IMR-90 (cell line): ENCODE measurements at regions not wholly inside any gene's neighbourhood (a gene's known extent, or its start where the extent isn't known, plus 50 kb on each side); places are given as distances from the start of the nearest gene placed in this dataset.

Source experiments
- ATAC-seq: fragments of 200-7000 bp; cut with Tn5 transposase; 2 replicates; pipeline ENCODE4 v1.9.1; 2020; ENCODE audit warnings: low read depth, mild to moderate bottlenecking, moderate library complexity
- BruUV-seq: library from RNA; stranded (reverse); fragments of 400-500 nt; replicated peaks from 2 replicates; lab custom pipeline; 2021; lab: Mats Ljungman, UMichigan
- CTCF ChIA-PET: fragments of 300-600 bp; formaldehyde crosslinking; extraction: SDS; loops from one replicate; lab custom pipeline; 2021; ENCODE audit warnings: antibody characterized with exemption; lab: Yijun Ruan, JAX
- POLR2A ChIA-PET: fragments of 300-600 bp; sonication (Branson Sonifier 250); formaldehyde crosslinking; loops from one replicate; lab custom pipeline; 2022; ENCODE audit warnings: antibody characterized with exemption; ENCODE audit not compliant: unreplicated experiment; lab: Charles Lee
- DNase-seq: peaks from one replicate; pipeline ENCODE4 v3.0.0; 2013
- H2AFZ ChIP-seq: replicated peaks from 2 replicates; pipeline ENCODE3; 2013; ENCODE audit warnings: low read length, mild to moderate bottlenecking; ENCODE audit not compliant: poor library complexity
- H2AK5ac ChIP-seq: 2 replicates; pipeline ENCODE4 v1.6.1; 2013; ENCODE audit warnings: low read depth, low read length, inconsistent platforms
- H2AK9ac ChIP-seq: replicated peaks from 2 replicates; pipeline ENCODE3; 2013; ENCODE audit warnings: mild to moderate bottlenecking, low read depth, low read length, moderate library complexity; ENCODE audit not compliant: poor library complexity
- H2BK120ac ChIP-seq: 2 replicates; pipeline ENCODE4 v1.6.1; 2013; ENCODE audit warnings: low read depth, low read length, inconsistent platforms
- H2BK15ac ChIP-seq: 3 replicates; pipeline ENCODE4 v1.6.1; 2013; ENCODE audit warnings: low read depth, low read length, inconsistent platforms
- H2BK20ac ChIP-seq: 2 replicates; pipeline ENCODE4 v1.6.1; 2013; ENCODE audit warnings: low read depth, mild to moderate bottlenecking, inconsistent platforms, low read length, moderate library complexity
- H2BK5ac ChIP-seq: 2 replicates; pipeline ENCODE4 v1.6.1; 2013; ENCODE audit warnings: mild to moderate bottlenecking, low read depth, low read length, inconsistent platforms; ENCODE audit not compliant: poor library complexity, severe bottlenecking
- H3K14ac ChIP-seq: replicated peaks from 2 replicates; pipeline ENCODE4 v1.6.1; 2013; ENCODE audit warnings: low read depth, low read length, inconsistent platforms
- H3K18ac ChIP-seq: 2 replicates; pipeline ENCODE4 v1.6.1; 2013; ENCODE audit warnings: low read depth, low read length, control low read depth
- H3K23ac ChIP-seq: 2 replicates; pipeline ENCODE4 v1.6.1; 2013; ENCODE audit warnings: low read depth, low read length, inconsistent platforms
- H3K27ac ChIP-seq: 2 replicates; pipeline ENCODE4 v1.5.1; 2013; ENCODE audit warnings: mild to moderate bottlenecking, control low read depth, low read length; ENCODE audit not compliant: insufficient read depth
- H3K27me3 ChIP-seq: 2 replicates; pipeline ENCODE4 v1.6.1; 2013; ENCODE audit warnings: low read length; ENCODE audit not compliant: control insufficient read depth, insufficient read depth
- H3K36me3 ChIP-seq: 2 replicates; pipeline ENCODE4 v1.6.1; 2013; ENCODE audit warnings: low read length, mixed read lengths; ENCODE audit not compliant: control insufficient read depth, insufficient read depth
- H3K4ac ChIP-seq: 2 replicates; pipeline ENCODE4 v1.6.1; 2013; ENCODE audit warnings: low read depth, low read length, inconsistent platforms
- H3K4me1 ChIP-seq: 2 replicates; pipeline ENCODE4 v1.6.1; 2013; ENCODE audit warnings: low read length, mixed read lengths; ENCODE audit not compliant: control insufficient read depth, insufficient read depth
- H3K4me2 ChIP-seq: 2 replicates; pipeline ENCODE4 v1.6.1; 2013; ENCODE audit warnings: low read depth, mild to moderate bottlenecking, control low read depth, low read length, moderate library complexity
- H3K4me3 ChIP-seq: 2 replicates; pipeline ENCODE4 v1.5.1; 2013; ENCODE audit warnings: low read depth, mild to moderate bottlenecking, control low read depth, low read length, moderate library complexity; ENCODE audit not compliant: insufficient read depth
- H3K56ac ChIP-seq: 2 replicates; pipeline ENCODE4 v1.6.1; 2013; ENCODE audit warnings: low read length, inconsistent platforms; ENCODE audit not compliant: insufficient read depth; ENCODE audit errors: extremely low read depth
- H3K79me1 ChIP-seq, 2 experiments: 2 replicates each; pipeline ENCODE4 v1.6.1; 2013; ENCODE audit warnings: low read length in 2 of 2, inconsistent platforms in 1 of 2, low read depth in 1 of 2
- H3K9ac ChIP-seq: 2 replicates; pipeline ENCODE4 v1.6.1; 2013; ENCODE audit warnings: low read depth, low read length, control low read depth
- H3K9me1 ChIP-seq: 2 replicates; pipeline ENCODE4 v1.6.1; 2013; ENCODE audit warnings: low read length, inconsistent platforms; ENCODE audit not compliant: insufficient read depth
- H3K9me3 ChIP-seq: 2 replicates; pipeline ENCODE4 v1.6.1; 2013; ENCODE audit warnings: low read length; ENCODE audit not compliant: control insufficient read depth, insufficient read depth
- H4K20me1 ChIP-seq: 2 replicates; pipeline ENCODE4 v1.6.1; 2013; ENCODE audit warnings: low read length, inconsistent platforms; ENCODE audit not compliant: insufficient read depth
- H4K5ac ChIP-seq: 2 replicates; pipeline ENCODE4 v1.6.1; 2013; ENCODE audit warnings: mild to moderate bottlenecking, low read depth, low read length, control low read depth
- H4K8ac ChIP-seq, 2 experiments: 2 replicates each; pipeline ENCODE4 v1.6.1; 2013; ENCODE audit warnings: low read depth in 2 of 2, low read length in 2 of 2, control low read depth in 1 of 2, inconsistent platforms in 1 of 2
- H4K91ac ChIP-seq: 2 replicates; pipeline ENCODE4 v1.6.1; 2013; ENCODE audit warnings: low read depth, low read length, inconsistent platforms; ENCODE audit not compliant: insufficient read depth
- CEBPB ChIP-seq: IDR thresholded peaks from 2 replicates; pipeline ENCODE4 v1.6.1; 2012; ENCODE audit warnings: low read depth, low read length, improper control_type of control experiment
- FOS ChIP-seq: fragments of 150-350 bp; IDR thresholded peaks from 2 replicates; pipeline ENCODE4 v1.6.1; 2016; ENCODE audit warnings: low read depth, low read length
- MAFK ChIP-seq: IDR thresholded peaks from 2 replicates; pipeline ENCODE4 v1.6.1; 2012; ENCODE audit warnings: low read depth, low read length, improper control_type of control experiment
- MXI1 ChIP-seq: IDR thresholded peaks from 2 replicates; pipeline ENCODE4 v1.6.1; 2012; ENCODE audit warnings: low read depth, mild to moderate bottlenecking, low read length, moderate library complexity, borderline replicate concordance
- POLR2A ChIP-seq: IDR thresholded peaks from 2 replicates; pipeline ENCODE4 v1.6.1; 2012; ENCODE audit warnings: mild to moderate bottlenecking, low read depth, low read length
- RAD21 ChIP-seq: IDR thresholded peaks from 2 replicates; pipeline ENCODE4 v1.6.1; 2012; ENCODE audit warnings: low read length, improper control_type of control experiment
- RCOR1 ChIP-seq: IDR thresholded peaks from 2 replicates; pipeline ENCODE4 v1.6.1; 2012; ENCODE audit warnings: mild to moderate bottlenecking, low read length, improper control_type of control experiment; ENCODE audit not compliant: insufficient replicate concordance
- SMC3 ChIP-seq: fragments of 150-350 bp; IDR thresholded peaks from 2 replicates; pipeline ENCODE4 v1.6.1; 2016; ENCODE audit warnings: low read depth, mild to moderate bottlenecking, antibody characterized with exemption, low read length, moderate library complexity
- WGBS, 2 experiments: methylation state at CpG; one replicate each; pipeline versions ENCODE4 v1.1.5 to v1.1.7; 2013; ENCODE audit warnings: missing lambda C conversion rate in 2 of 2; ENCODE audit not compliant: insufficient read length in 1 of 2; ENCODE audit errors: extremely low coverage in 2 of 2; 5-methylcytosine and 5-hydroxymethylcytosine counted together
- dilution Hi-C: fragments of 300-500 bp; cut with HindIII; formaldehyde crosslinking; loops from one replicate; pipeline ENCODE4 v1.14.3; 2018; ENCODE audit warnings: low sequenced_read_pairs; ENCODE audit not compliant: unreplicated experiment
- in situ Hi-C: fragments of 300-500 bp; cut with MboI; formaldehyde crosslinking; loops from 3 replicates; pipeline ENCODE4 v1.14.3; 2019; ENCODE audit warnings: low sequenced_read_pairs, inconsistent platforms, mixed read lengths
- intact Hi-C: fragments of 100-400 bp; cut with micrococcal nuclease; formaldehyde crosslinking; loops from 2 replicates; pipeline ENCODE4 v1.10.0; 2022
- TF ChIP-seq, protein P1 (sequence below): conservative IDR thresholded peaks from 2 replicates; pipeline ENCODE4 v1.5.1; 2012; ENCODE audit warnings: mild to moderate bottlenecking, low read depth, low read length, improper control_type of control experiment

DNA sequence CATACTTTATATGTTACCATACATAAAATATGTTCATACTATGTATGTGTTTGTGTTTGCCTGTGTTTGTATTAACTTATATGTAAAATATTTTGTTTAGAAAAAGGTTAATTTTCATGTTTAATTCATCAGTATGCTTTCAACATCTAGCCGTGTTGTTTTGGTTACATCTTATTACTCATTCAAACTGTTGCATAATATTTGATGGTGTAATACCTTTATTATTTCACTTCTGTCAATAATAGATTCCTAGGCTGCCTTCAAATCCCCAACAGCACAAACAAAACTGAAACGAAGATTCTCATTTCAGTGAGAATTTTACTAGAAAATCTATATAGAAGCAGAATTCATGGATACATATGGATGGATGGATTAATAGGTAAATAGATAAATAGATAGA lies 462.3 kb upstream of the ADGRL3 start:
- H3K9me1 ChIP-seq = no peaks in the 10 kb centered on the region
- H3K4me3 ChIP-seq = no peak overlapping the region
- H3K18ac ChIP-seq = peak overlapping the region; percentile 97
- ATAC-seq (peak; percentile 54), DNase-seq (peak; percentile 74)
- in situ Hi-C loops (no loop called here), intact Hi-C loops (no loop called here), dilution Hi-C loops (no loop called here)
- no peak overlapping the region; a peak in 1 of 4 replicates for H4K8ac ChIP-seq
- peak overlapping the region; percentile 68; the same call in 1 of the 2 replicates for H2BK120ac ChIP-seq
- H3K23ac ChIP-seq = no peak overlapping the region
- H2BK15ac ChIP-seq = no peak overlapping the region
- no peaks in the 10 kb centered on the region; the same call in 1 of the 2 replicates for H3K4me1 ChIP-seq
- H3K56ac ChIP-seq = no peak overlapping the region
- H3K27me3 ChIP-seq = no peaks in the 10 kb centered on the region
- no peak overlapping the region for H2BK20ac ChIP-seq
- peak overlapping the region; percentile 91 for H2BK5ac ChIP-seq
- WGBS, 2 experiments = no CpG with 5 or more reads among the region's 2 CpGs
- H2AK5ac ChIP-seq = no peak overlapping the region
- ChIA-PET POLR2A (no interaction called here), CTCF (interaction anchor here (1.0 kb wide), 1 partner anchor 13 kb away, joined by 3 read pairs; no protein-coding TSS in a partner anchor)
- H4K5ac ChIP-seq = 0 out of 2 replicates have a peak overlapping the region, but pooled peaks have one; percentile 76
- peaks cover 2% of the 10 kb centered on the region for H3K9me3 ChIP-seq
- H3K14ac ChIP-seq = no peak overlapping the region
- H3K36me3 ChIP-seq = no peaks in the 10 kb centered on the region
- H4K91ac ChIP-seq = no peak overlapping the region
- no peak overlapping the region for H3K9ac ChIP-seq
- H3K27ac ChIP-seq = peak overlapping the region; percentile 83; the same call in 1 of the 2 replicates
- H4K20me1 ChIP-seq = no peaks in the 10 kb centered on the region
- TF ChIP-seq MXI1 (no peak), SMC3 (no peak), MAFK (no peak), RCOR1 (no peak), POLR2A (no peak), CEBPB (peak; percentile 98), RAD21 (no peak), FOS (peak; percentile 54; the same call in 1 of the 2 replicates)
- TF ChIP-seq, protein P1, sequence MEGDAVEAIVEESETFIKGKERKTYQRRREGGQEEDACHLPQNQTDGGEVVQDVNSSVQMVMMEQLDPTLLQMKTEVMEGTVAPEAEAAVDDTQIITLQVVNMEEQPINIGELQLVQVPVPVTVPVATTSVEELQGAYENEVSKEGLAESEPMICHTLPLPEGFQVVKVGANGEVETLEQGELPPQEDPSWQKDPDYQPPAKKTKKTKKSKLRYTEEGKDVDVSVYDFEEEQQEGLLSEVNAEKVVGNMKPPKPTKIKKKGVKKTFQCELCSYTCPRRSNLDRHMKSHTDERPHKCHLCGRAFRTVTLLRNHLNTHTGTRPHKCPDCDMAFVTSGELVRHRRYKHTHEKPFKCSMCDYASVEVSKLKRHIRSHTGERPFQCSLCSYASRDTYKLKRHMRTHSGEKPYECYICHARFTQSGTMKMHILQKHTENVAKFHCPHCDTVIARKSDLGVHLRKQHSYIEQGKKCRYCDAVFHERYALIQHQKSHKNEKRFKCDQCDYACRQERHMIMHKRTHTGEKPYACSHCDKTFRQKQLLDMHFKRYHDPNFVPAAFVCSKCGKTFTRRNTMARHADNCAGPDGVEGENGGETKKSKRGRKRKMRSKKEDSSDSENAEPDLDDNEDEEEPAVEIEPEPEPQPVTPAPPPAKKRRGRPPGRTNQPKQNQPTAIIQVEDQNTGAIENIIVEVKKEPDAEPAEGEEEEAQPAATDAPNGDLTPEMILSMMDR = no peak
- H2AK9ac ChIP-seq = no peak overlapping the region
- no peaks in the 10 kb centered on the region for H3K79me1 ChIP-seq
- H3K4ac ChIP-seq = no peak overlapping the region; the same call in 1 of the 2 replicates
- no peak overlapping the region for H2AFZ ChIP-seq
- H3K4me2 ChIP-seq = peak overlapping the region; percentile 59; the same call in 1 of the 2 replicates
- no TSS peak for BruUV-seq
